IPS-18a (cell line): ENCODE measurements at regions not wholly inside any gene's neighbourhood (a gene's known extent, or its start where the extent isn't known, plus 50 kb on each side); places are given as distances from the start of the nearest gene placed in this dataset.

Experiments
- H3K27ac ChIP-seq: one replicate; pipeline ENCODE4 v1.5.1; 2013; ENCODE audit warnings: low read length
- H3K27me3 ChIP-seq: one replicate; pipeline ENCODE4 v1.6.1; 2013; ENCODE audit warnings: mild to moderate bottlenecking, low read length; ENCODE audit not compliant: control insufficient read depth, insufficient read depth
- H3K36me3 ChIP-seq: one replicate; pipeline ENCODE4 v1.6.1; 2013; ENCODE audit warnings: low read depth, low read length; ENCODE audit not compliant: control insufficient read depth
- H3K4me1 ChIP-seq: one replicate; pipeline ENCODE4 v1.6.1; 2013; ENCODE audit warnings: low read depth, low read length; ENCODE audit not compliant: control insufficient read depth
- H3K4me3 ChIP-seq: one replicate; pipeline ENCODE4 v1.5.1; 2013; ENCODE audit warnings: low read length
- H3K9ac ChIP-seq: one replicate; pipeline ENCODE4 v1.6.1; 2013; ENCODE audit warnings: mild to moderate bottlenecking, low read length, moderate library complexity
- H3K9me3 ChIP-seq: one replicate; pipeline ENCODE4 v1.6.1; 2013; ENCODE audit warnings: low read depth, low read length; ENCODE audit not compliant: control insufficient read depth

GRCh38 chr5:20469792-20470191 lies 481.8 kb upstream of the CDH18 start:
- no peaks in the 10 kb centered on the region for H3K27me3 ChIP-seq
- no peak overlapping the region for H3K4me3 ChIP-seq
- no peaks in the 10 kb centered on the region for H3K9me3 ChIP-seq
- H3K9ac ChIP-seq, result no peak overlapping the region
- H3K27ac ChIP-seq, result no peak overlapping the region
- H3K4me1 ChIP-seq, result no peaks in the 10 kb centered on the region
- H3K36me3 ChIP-seq, result no peaks in the 10 kb centered on the region

- H3K9ac ChIP-seq, result no peak overlapping the region
- H3K4me1 ChIP-seq, result no peaks in the 10 kb centered on the region
- no peaks in the 10 kb centered on the region for H3K27me3 ChIP-seq
- no peaks in the 10 kb centered on the region for H3K9me3 ChIP-seq
- no peaks in the 10 kb centered on the region for H3K36me3 ChIP-seq
- H3K27ac ChIP-seq, result no peak overlapping the region
- H3K4me3 ChIP-seq, result no peak overlapping the region
These were observed 481.4 kb upstream of the CDH18 start for GRCh38 chr5:20469390-20469789.

DNA sequence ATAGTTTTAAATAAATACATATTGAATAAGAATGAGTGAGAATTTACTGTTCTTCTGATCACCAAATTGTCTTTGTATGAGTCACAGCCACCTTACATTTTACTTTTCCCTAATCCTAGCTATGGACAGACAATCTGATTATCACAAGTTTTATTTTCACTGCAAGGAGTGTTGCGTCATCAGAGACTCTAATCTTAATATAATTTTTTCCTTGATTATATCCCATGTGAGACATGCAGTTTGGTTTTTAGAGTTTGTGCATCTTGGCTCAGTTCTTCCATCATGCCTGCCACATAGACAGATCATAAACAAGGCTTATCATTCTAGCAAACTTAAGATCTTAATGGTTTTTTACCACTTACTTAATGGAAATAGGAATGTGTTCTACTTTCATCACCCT lies 478.5 kb upstream of the CDH18 start:
- H3K36me3 ChIP-seq, result no peaks in the 10 kb centered on the region
- no peaks in the 10 kb centered on the region for H3K27me3 ChIP-seq
- H3K4me1 ChIP-seq, result no peaks in the 10 kb centered on the region
- H3K27ac ChIP-seq, result no peak overlapping the region
- H3K4me3 ChIP-seq, result no peak overlapping the region
- H3K9ac ChIP-seq, result no peak overlapping the region
- H3K9me3 ChIP-seq, result no peaks in the 10 kb centered on the region

GRCh38 chr5:20463206-20463605 lies 475.2 kb upstream of the CDH18 start:
- H3K9me3 ChIP-seq, result no peaks in the 10 kb centered on the region
- no peaks in the 10 kb centered on the region for H3K27me3 ChIP-seq
- no peak overlapping the region for H3K4me3 ChIP-seq
- no peak overlapping the region for H3K9ac ChIP-seq
- no peaks in the 10 kb centered on the region for H3K4me1 ChIP-seq
- H3K36me3 ChIP-seq, result no peaks in the 10 kb centered on the region
- no peak overlapping the region for H3K27ac ChIP-seq

GRCh38 chr5:20446121-20446520 lies 458.1 kb upstream of the CDH18 start:
- H3K4me3 ChIP-seq, result no peak overlapping the region
- no peaks in the 10 kb centered on the region for H3K4me1 ChIP-seq
- no peaks in the 10 kb centered on the region for H3K27me3 ChIP-seq
- H3K27ac ChIP-seq, result no peak overlapping the region
- H3K9ac ChIP-seq, result no peak overlapping the region
- H3K9me3 ChIP-seq, result no peaks in the 10 kb centered on the region
- no peaks in the 10 kb centered on the region for H3K36me3 ChIP-seq

- Histone ChIP-seq H3K36me3 (no peaks in the 10 kb centered on the region), H3K9me3 (no peaks in the 10 kb centered on the region), H3K4me3 (no peak overlapping the region)
These were observed 457.4 kb upstream of the CDH18 start for GRCh38 chr5:20445326-20445860.

GRCh38 chr5:20434786-20435185 lies 446.8 kb upstream of the CDH18 start:
- Histone ChIP-seq H3K9ac (no peak overlapping the region), H3K4me3 (no peak overlapping the region), H3K27ac (no peak overlapping the region), H3K27me3 (no peaks in the 10 kb centered on the region), H3K36me3 (no peaks in the 10 kb centered on the region), H3K9me3 (no peaks in the 10 kb centered on the region), H3K4me1 (no peaks in the 10 kb centered on the region)

More at GRCh38 chr5:20445326-20445860, 457.4 kb upstream of the CDH18 start:
- H3K27me3 ChIP-seq, result no peaks in the 10 kb centered on the region
- H3K4me1 ChIP-seq, result no peaks in the 10 kb centered on the region
- no peak overlapping the region for H3K9ac ChIP-seq
- H3K27ac ChIP-seq, result no peak overlapping the region

GRCh38 chr5:20420991-20421595 lies 433.1 kb upstream of the CDH18 start:
- H3K36me3 ChIP-seq, result no peaks in the 10 kb centered on the region
- no peak overlapping the region for H3K9ac ChIP-seq
- no peaks in the 10 kb centered on the region for H3K9me3 ChIP-seq
- no peaks in the 10 kb centered on the region for H3K4me1 ChIP-seq
- H3K27me3 ChIP-seq, result no peaks in the 10 kb centered on the region
- H3K27ac ChIP-seq, result no peak overlapping the region
- H3K4me3 ChIP-seq, result no peak overlapping the region
